HG02840 (cell line): ENCODE measurements at regions not wholly inside any gene's neighbourhood (a gene's known extent, or its start where the extent isn't known, plus 50 kb on each side); places are given as distances from the start of the nearest gene placed in this dataset.
"Not testable (repeated sequence)": the region's sequence is repeated elsewhere in the genome, so short reads cannot be mapped to it uniquely, and the experiment has no call there.

Experiments
- ATAC-seq: cut with Tn5 transposase; IDR thresholded peaks from one replicate; pipeline ENCODE4 v1.9.1; 2021; ENCODE audit warnings: mild to moderate bottlenecking, moderate library complexity, moderate number of reproducible peaks; ENCODE audit not compliant: unreplicated experiment, low FRiP score

DNA sequence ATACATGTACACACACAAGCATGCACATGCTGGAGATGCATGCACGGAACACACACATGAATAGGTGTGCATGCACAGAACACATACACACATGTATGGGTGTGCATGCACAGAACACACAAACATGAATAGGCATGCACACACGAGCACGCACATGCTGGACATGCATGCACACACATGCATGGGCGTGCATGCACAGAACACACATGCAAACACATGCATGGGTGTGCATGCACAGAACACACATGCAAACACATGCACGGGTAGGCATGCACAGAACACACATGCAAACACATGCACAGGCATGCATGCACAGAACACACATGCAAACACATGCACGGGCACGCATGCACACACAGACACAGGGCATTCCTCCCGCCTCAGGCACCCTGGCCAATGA lies 382.3 kb downstream of the IRX2 start:
- ATAC-seq = no peak

DNA sequence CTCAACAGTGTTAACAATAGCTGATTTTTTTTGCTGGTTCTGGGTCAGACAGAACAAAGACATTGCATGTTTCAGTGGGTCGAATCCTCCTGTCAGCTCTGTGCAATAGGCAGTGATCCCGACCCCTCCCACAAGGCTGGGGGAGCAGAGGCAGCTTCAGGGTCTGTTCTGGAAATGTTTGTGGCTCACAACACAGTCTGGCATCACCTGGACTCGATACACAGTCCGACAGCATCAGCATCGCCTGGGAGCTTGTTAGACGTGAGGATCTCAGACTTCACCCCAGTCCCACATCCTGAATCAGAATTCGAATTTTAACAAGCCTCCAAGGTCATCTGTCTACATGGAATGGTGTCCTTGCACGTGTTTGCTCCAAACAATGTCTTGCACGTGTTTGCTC lies 384.7 kb downstream of the IRX2 start:
- ATAC-seq = no peak

DNA sequence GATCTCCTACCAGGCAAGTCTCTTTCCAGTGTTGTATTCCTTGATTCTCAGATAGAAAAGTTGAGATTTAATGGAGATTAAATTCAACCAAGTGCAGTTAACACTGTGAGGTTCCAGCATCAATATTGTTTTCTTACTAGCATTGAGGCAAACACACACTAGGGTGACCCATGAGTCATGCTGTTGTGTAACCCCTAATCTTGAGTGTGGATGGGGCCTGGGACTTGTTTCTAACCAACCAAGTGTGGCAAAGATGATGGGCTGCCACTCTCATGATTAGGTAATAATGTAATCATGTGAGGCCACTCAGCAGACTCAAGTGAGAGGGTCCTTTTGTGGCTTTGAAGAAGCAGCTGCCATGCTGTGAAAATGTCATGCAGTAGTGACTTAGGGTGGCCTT lies 394.2 kb downstream of the IRX2 start:
- no peak for ATAC-seq

DNA sequence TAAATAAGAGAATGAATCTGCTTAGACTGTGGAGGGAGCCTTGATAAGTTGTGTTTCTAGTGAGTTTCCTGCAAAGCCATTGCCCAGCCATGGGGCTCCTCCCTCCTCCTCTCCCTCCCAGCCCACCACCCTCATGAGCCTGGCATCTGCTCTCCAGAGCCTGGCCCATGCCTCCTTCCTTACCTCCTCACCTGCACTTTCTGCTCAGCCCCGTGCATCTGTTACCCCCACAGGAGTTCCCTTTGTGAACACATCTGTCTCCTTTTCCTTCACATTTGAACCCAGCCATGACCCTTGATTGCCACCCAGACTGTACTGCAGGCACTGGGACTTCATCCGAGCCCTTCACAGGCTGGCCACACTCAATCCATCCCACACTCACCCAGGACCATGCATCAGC lies 395.6 kb downstream of the IRX2 start:
- no peak for ATAC-seq

DNA sequence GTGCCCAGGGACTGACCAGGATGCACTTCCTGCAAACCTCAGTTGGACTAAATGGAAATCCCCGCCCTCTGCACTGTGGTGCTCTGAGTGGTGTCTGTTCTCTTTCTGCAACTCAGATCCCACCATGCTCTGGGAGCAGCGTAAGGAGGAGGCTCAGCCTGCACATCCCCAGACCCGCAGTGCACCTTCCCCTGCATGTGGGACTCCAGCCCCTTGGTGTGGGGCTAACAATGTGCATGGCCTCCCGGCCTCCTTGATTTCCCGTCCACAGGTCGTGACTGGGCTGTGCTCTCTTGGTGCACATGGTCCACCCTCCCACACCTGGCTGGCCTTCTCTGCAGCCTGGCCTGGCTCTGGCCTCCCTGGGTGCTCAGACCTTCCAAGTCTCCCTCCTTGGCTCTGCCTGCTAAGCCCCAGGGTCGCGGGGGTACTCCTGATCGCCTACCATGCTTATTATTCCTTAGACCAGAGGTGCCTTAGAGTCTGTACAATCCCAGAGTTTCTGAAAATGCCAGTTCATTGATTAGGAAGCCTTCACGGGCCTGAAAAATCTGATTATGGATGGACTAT lies 397.5 kb downstream of the IRX2 start:
- ATAC-seq = no peak

DNA sequence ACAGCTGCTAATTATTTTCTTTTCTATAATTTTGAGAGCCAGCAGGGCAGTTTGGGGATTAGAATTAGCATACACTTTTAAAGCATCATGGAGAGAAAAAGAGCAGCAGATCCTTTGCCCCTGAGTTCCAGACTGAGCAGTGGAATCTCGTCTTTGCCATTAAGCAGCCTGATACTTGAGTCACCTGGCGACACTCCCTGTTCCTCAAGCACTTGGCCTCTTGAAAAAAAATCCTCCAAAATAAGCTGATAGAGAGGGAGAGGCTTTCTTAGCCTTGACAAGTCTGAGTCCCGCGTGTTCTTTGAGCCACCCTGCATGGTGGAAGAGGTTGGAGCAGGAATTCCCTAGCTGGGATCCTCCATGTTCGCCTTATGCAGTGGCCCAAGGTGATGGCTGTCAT lies 398.3 kb downstream of the IRX2 start:
- ATAC-seq = no peak

DNA sequence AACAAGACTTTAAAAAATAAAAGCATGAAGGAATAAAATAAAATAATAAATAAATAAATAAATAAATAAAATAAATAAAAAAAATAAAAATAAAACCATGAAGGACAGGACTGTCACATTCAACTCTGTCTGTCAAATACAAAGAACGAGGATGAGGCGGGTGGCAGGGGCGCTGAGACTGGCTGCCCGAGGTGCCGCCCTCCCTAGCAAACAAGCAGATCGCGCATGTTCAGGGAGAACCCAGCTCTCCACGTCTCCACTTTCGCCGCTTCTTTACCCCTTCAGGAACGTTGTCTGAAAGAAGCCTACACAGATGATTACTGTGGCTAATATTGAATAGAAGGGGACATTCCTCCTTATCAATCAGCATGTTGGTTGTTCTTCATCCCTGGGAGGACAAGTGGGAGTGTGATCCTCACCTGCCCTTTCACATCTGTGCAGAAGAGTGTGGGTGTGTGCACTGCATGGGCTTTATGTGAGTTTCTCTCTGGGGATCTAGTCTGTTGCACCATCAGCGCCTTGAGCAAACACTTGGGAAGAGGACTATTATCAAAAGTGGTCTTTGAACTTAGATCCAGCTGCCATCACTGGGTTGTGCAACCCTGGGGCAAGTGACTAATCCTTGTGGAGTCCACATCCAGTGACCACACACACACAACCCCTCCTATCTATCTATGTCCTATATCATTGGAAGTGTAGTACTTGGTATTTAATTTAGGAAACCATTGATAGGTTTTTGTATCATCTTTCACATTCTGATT lies 399.2 kb downstream of the IRX2 start:
- ATAC-seq = no peak

DNA sequence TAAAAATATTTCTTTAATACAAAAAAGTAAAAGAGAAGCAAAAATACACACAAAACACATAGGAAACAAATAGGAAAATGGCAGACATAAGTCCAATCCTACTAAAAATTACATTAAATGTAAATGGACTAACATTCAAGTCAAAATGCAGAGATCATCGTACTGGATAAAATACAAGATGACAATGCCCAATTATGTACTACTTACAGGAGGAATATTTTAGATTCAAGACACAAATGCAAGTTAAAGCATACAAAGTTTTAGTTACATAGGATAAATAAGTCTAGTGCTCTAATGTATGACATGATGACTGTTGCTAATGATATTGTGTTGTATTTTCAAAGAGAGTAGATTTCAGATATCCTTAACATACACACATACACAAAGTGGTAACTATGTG lies 401.7 kb downstream of the IRX2 start:
- ATAC-seq = not testable (repeated sequence)

DNA sequence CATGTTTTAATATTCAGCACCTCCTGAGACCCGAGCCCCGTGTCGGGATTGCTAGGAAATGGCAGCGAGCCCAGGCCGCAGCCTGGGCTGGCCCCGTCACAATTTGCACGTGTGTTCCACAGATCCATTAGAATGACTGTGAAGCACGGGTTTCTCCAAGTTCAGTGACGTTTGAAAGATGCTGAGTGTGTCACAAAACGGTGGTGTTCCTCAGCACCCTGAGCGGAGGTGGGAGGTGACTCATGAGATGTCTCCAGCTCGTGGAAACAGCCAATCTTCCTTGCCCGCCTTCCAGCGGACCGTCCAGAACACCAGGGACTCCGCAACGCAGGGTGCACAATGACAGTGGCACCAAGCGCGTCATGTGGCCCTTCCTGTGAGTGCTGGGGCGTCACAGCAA lies 412.8 kb downstream of the IRX2 start:
- ATAC-seq = no peak

DNA sequence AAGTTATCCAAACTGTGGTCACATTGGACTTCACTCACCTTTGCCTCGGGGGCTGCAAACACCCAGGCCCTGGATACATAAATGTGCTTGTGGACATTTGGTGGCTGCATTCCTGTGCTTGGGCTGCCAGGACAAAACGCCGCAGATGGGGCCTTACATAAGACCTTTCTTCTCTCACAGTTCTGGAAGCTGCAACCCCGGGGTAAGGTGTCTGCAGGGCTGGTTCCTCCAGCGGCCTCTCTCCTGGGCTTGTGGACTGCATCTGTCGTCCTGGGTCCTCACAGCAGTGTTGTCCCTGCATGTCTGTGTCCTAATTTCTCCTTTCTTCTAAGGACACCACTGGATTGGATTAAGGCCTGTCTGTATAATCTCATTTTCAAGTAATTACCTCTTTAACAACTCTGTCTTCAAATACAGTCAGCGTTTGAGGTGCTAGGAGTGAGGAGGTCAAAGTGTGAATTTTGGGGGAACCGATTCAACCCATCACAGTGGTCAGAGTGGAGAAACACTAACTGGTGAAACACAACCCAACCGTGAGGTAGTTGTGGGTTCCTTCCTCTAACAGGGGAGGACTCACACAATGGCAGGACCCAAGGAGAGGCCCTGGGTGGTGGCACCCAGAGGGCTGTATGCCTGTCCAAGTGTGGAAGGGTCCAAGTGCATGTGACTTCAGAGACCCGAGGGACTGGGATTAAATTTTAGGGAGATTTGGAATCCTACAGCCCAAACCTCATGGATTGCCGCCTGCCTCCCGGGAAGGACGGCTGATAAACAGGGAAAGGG lies 415.6 kb downstream of the IRX2 start:
- no peak for ATAC-seq

DNA sequence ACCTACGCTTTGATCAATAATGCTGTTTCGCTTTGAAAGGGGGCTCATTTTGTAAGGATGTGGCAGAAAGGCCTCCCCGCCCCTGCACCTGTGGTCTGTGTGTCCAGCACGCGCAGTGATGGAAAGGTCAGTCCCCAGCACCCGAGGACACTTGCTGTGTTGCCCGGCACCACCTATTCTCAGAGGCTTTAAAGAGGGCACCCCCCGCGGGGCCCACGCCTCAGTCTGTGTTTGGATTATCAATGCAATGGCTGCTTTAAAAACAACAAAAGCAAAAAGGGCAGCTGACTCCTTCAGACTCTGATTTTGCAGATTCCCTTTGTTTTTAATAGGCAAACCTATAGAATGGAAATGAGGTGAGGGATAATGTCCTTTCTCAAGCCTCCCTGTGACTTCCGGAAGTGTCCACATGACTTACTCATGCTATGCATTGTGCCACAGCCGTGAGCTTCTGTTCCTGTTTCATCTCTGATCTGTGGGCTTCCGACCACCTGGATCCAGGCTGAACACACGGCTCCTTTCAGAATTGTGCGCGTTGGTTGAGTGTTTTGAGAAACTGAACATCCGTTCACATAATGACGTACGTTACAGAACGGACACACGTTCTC lies 416.2 kb downstream of the IRX2 start:
- ATAC-seq = no peak

DNA sequence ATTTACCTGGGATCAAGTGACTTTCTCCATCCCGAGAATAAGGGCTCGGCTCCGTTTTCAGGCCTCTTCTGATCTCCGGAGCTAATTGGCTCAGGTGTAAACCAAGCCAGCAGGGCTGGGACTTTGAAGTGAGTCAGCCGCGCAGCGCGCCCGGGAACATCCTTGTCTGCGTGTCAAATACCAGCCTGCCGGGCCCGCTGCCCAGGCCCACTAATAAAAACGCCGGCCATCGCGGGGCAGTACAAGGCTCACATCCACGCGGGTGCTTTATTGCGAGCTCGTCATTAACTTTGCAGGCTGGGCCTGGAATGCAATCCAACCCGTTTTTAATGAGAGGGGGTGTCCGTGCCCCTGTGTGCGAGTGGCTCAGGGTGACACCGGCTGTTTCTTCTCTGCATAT lies 416.8 kb downstream of the IRX2 start:
- no peak for ATAC-seq

DNA sequence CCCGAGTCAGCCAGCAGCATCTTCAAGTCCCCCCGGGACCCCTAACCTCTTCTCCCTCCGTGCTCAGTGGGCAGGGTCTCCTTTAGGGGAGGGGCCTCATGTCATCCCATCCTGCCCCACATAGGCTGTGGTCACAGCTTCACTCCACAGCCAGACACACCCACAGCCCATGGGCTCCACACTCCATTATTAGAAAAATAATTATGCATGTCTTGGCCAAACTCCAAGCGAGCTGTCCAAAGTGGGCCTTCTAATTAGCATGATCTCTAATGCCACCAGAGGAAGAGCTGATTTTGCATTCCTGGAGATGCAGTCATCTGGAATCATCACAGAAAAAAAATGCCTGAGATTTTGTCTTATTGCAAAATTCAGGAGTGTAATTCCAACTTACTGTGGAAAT lies 418.2 kb downstream of the IRX2 start:
- ATAC-seq = no peak

DNA sequence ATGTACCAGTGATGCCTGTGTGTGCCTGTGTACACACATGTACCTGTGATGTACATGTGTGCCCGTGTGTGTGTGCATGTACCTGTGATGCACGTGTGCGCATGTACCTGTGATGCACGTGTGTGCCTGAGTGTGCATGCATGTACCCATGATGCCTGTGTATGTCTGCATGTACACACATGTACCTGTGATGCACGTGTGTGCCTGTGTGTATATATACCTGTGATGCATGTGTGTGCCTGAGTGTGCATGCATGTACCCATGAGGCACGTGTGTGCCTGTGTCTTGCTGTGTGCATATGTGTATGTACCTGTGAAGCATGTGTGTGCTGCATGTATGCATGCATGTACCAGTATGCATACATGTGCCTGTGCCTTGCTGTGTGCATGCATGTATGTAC lies 419.0 kb downstream of the IRX2 start:
- no peak for ATAC-seq

DNA sequence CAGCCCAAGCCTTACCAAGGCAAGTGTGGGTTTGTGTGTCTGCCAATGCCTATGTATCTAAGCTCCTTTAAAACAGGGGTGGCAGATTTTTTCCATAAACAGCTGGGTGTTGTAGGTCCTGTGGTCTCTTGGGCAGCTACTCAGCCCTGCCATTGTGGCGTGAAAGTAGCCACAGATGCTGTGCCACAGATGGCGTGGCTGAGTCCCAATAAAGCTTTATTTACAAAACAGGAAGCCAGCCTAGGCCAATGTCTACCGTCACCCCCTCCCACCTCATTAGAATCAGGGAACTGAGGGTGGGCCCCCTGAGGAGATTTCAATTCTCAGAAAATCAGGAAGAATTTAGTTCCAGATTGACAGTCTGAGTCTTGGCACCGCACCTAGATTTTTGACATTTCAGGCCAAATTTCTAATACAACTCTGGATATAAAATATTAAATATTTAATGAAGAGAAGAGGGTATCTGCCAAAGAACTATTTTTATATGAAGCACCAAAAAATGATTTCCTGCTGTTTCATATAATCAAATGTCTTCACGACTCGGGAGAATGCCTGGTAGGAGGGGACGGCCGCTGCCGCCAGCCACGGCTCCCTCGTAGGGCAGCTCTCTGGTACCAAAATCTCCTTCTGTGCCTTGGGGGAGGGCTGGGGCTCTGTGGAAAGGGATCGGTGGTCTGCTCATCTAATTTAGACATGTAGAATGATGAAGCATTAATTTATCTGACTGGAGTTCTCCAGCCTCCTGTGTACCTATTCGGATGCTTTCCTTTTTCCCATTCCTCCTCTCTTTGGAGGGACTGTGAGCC lies 420.9 kb downstream of the IRX2 start:
- ATAC-seq = no peak

DNA sequence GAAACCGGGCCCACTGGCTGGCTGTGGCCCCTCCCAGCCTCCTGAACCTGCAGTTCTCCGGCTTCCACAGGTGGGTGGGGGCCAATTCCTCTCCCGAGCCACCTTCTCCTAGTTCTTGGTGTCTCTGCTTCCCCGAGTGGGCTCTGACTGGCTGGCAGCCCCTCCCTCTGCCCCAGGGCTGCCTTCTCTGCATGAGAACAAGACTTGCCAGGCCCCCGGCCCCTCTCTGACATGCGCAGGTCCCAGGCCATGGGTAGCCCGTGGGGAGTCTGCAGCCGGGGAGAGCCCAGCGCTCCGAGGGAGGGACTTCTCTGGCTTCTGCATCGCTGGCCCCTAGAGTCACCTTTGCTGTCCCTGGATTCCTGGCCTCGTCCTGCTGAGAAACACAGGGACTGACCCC lies 421.7 kb downstream of the IRX2 start:
- no peak for ATAC-seq

DNA sequence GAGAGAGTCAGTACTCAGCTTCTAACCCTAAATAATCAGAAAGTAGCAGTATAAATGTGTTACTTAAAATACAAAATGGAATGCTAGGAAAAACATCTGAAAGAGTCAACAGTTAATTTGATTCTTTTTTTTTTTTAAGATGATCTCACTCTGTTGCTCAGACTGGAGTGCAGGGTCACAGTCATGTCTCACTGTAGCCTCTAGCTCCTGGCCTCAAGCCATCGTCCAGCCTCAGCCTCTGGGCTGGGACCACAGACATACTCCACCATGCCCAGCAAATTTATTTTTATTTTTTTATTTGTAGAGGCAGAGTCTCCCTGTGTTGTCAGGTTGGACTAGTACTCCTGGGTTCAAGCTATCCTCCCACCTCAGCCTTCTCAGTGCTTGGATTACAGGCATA lies 424.9 kb downstream of the IRX2 start:
- ATAC-seq = no peak

DNA sequence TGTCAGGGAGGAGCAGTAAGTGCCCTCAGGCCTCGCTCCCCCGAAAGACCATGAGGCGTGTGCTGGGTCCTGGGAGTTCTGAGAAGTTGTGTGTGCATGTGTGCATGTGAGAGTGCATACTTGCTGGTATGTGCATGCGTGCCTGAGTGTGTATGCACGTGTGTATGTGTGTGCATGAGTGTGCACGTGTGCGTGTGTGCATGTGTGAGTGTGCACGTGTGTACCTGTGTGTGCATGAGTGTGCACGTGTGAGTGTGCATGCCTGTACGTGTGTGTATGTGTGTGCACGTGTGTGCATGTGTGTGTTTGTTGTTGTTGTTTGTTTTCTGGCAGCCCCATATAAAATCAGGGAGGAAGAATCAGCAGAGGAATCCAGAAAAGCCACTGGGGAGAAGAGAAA lies 426.7 kb downstream of the IRX2 start:
- no peak for ATAC-seq

DNA sequence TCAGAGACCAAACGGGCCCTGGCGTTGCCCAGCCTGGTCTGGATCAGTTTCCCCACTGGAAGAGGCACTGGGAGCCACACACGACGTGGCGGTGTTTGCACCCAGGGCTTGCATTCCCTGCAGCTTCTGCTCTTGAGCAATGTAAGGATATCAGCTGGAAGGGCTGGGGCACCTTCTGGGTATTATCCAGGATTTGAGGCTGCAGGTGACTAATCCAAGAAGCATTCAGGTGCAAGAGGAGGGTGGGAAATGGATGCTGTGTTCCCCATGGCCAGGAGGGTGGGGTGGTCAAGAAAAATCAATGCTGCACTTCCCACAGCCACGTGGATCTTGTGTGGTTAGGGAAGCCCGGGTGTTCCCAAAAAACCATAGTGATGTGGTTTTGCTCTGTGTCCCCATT lies 430.9 kb downstream of the IRX2 start:
- ATAC-seq = no peak

DNA sequence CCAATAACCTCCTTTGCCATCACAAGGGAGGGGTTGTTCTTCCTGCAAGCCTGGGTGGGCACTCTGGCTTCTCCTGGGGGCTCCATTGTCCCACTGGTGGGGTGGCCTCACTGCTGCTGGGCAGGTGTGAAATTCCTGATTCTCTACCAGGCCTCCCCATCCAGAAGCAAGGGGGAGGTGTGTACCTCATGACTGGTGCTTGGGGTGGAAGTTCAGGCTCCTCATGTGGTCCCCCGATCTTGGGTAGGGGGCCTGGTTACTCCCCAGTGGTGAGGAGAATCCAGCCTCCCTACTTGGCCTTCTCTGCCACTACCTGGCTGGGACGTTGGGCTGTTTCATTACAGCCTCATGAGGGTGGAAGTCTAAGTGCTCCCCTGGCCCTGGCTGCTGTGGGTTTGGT lies 433.9 kb downstream of the IRX2 start:
- ATAC-seq = no peak

DNA sequence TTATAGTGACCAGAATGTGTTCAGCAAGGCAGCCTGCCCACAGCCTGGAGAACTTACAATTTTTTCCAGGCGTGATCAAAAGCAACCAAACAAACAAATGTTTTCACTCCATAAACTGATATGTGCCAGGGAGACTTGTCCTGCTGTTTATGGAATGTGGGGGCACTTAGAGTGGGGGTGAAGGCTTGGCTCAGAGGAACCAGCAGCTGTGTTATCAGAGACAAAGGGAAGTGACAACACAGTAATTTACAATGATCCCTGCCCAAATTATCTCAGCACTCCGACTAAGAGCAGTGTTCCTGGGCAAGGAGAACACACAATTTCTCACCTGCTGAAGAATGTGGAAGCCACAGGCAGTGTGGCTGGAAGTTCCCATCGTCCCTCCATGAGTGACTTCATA lies 429.1 kb upstream of the IRX4 start:
- ATAC-seq = no peak
